Neural cell (in vitro differentiated cells): ENCODE measurements at regions not wholly inside any gene's neighbourhood (a gene's known extent, or its start where the extent isn't known, plus 50 kb on each side); places are given as distances from the start of the nearest gene placed in this dataset.

ENCODE experiments used
- H2AFZ ChIP-seq: fragments of 200-600, 300-800 bp; sonication (generic), shearing (Covaris generic); 2 replicates; pipeline ENCODE4 v1.6.0; 2014; ENCODE audit warnings: low read depth, mild to moderate bottlenecking, antibody characterized with exemption, low read length, moderate library complexity
- H3F3A ChIP-seq: fragments of 200-600 bp; shearing (Covaris generic); 2 replicates; pipeline ENCODE4 v1.6.1; 2016; ENCODE audit warnings: mild to moderate bottlenecking, moderate library complexity, mixed read lengths, antibody characterized with exemption, low read length; ENCODE audit not compliant: insufficient read depth, poor library complexity, severe bottlenecking
- H3K27ac ChIP-seq: fragments of 200-600, 300-800 bp; sonication (generic), shearing (Covaris generic); 2 replicates; pipeline ENCODE4 v1.5.1; 2014; ENCODE audit warnings: mild to moderate bottlenecking, low read length, moderate library complexity
- H3K27me3 ChIP-seq: fragments of 300-800, 200-600 bp; sonication (generic), shearing (Covaris generic); 2 replicates; pipeline ENCODE4 v1.6.0; 2014; ENCODE audit warnings: mild to moderate bottlenecking, low read depth, low read length, moderate library complexity; ENCODE audit not compliant: insufficient read depth
- H3K36me3 ChIP-seq: fragments of 300-800, 200-600 bp; sonication (generic), shearing (Covaris generic); 2 replicates; pipeline ENCODE4 v1.5.1; 2014; ENCODE audit warnings: mild to moderate bottlenecking, antibody characterized with exemption, low read length, moderate library complexity; ENCODE audit not compliant: insufficient read depth
- H3K4me2 ChIP-seq: fragments of 300-800, 200-600 bp; sonication (generic), shearing (Covaris generic); 2 replicates; pipeline ENCODE4 v1.6.0; 2014; ENCODE audit warnings: mild to moderate bottlenecking, low read length
- H3K4me3 ChIP-seq: fragments of 300-800, 200-600 bp; sonication (generic), shearing (Covaris generic); 2 replicates; pipeline ENCODE4 v1.5.1; 2014; ENCODE audit warnings: mild to moderate bottlenecking, low read length, moderate library complexity
- H3K79me2 ChIP-seq: fragments of 200-600 bp; shearing (Covaris generic); replicated peaks from 2 replicates; pipeline ENCODE4 v1.6.0; 2014; ENCODE audit warnings: mild to moderate bottlenecking, low read length, moderate library complexity; ENCODE audit not compliant: insufficient read depth
- H3K9ac ChIP-seq: fragments of 300-800, 200-600 bp; sonication (generic), shearing (Covaris generic); 2 replicates; pipeline ENCODE4 v1.6.1; 2016; ENCODE audit warnings: mild to moderate bottlenecking, low read length, mixed read lengths
- H3K9me2 ChIP-seq: fragments of 200-600 bp; shearing (Covaris generic); 2 replicates; pipeline ENCODE4 v1.6.1; 2016; ENCODE audit warnings: mild to moderate bottlenecking, low read length, mixed read lengths; ENCODE audit not compliant: insufficient read depth
- H3K9me3 ChIP-seq: fragments of 200-600, 300-800 bp; sonication (generic), shearing (Covaris generic); 2 replicates; pipeline ENCODE4 v1.6.1; 2016; ENCODE audit warnings: mild to moderate bottlenecking, mixed run types, low read length, moderate library complexity, mixed read lengths
- H4K20me1 ChIP-seq: fragments of 200-600 bp; shearing (Covaris generic); 2 replicates; pipeline ENCODE4 v1.6.1; 2016; ENCODE audit warnings: mild to moderate bottlenecking, mixed run types; ENCODE audit not compliant: insufficient read depth
- EP300 ChIP-seq: fragments of 450-650 bp; conservative IDR thresholded peaks from 2 replicates; pipeline ENCODE4 v1.6.1; 2014; ENCODE audit warnings: antibody characterized with exemption, mild to moderate bottlenecking, moderate library complexity; ENCODE audit not compliant: poor library complexity, severe bottlenecking
- EZH2 ChIP-seq: fragments of 200-600, 300-800 bp; shearing (Covaris generic), sonication (generic); IDR thresholded peaks from 2 replicates; pipeline ENCODE4 v1.6.1; 2014; ENCODE audit warnings: antibody characterized with exemption, low read length, borderline replicate concordance, mild to moderate bottlenecking; ENCODE audit not compliant: insufficient read depth, poor library complexity, severe bottlenecking
- MXI1 ChIP-seq: fragments of 450-650 bp; conservative IDR thresholded peaks from 2 replicates; pipeline ENCODE4 v1.6.1; 2014; ENCODE audit warnings: antibody characterized with exemption, mild to moderate bottlenecking; ENCODE audit not compliant: poor library complexity, severe bottlenecking
- POLR2AphosphoS5 ChIP-seq: IDR thresholded peaks from 2 replicates; pipeline ENCODE4 v1.6.1; 2012
- RAD21 ChIP-seq: fragments of 450-650 bp; conservative IDR thresholded peaks from 2 replicates; pipeline ENCODE4 v1.6.1; 2014; ENCODE audit warnings: antibody characterized with exemption, mild to moderate bottlenecking, moderate library complexity
- REST ChIP-seq: IDR thresholded peaks from 2 replicates; pipeline ENCODE4 v1.6.1; 2012; ENCODE audit warnings: borderline replicate concordance
- SMC3 ChIP-seq: fragments of 450-650 bp; conservative IDR thresholded peaks from 2 replicates; pipeline ENCODE4 v1.6.1; 2014; ENCODE audit warnings: antibody characterized with exemption, mild to moderate bottlenecking, moderate library complexity; ENCODE audit not compliant: poor library complexity
- TAF1 ChIP-seq: IDR thresholded peaks from 2 replicates; pipeline ENCODE4 v1.6.1; 2012; ENCODE audit warnings: low read depth
- TF ChIP-seq, protein P1 (sequence below): fragments of 450-650 bp; IDR thresholded peaks from 2 replicates; pipeline ENCODE4 v1.5.1; 2014; ENCODE audit warnings: antibody characterized with exemption, mild to moderate bottlenecking, moderate library complexity; ENCODE audit not compliant: poor library complexity, severe bottlenecking

GRCh38 chr3:184466413-184466960 lies 86.6 kb downstream of the CHRD start:
- Histone ChIP-seq H3K9ac (no peak overlapping the region), H3K4me2 (no peak overlapping the region), H3K27ac (no peak overlapping the region), H3K36me3 (no peaks in the 10 kb centered on the region), H3K9me3 (no peaks in the 10 kb centered on the region), H3K79me2 (no peaks in the 10 kb centered on the region), H2AFZ (no peak overlapping the region), H3K4me3 (no peak overlapping the region), H4K20me1 (no peaks in the 10 kb centered on the region), H3K9me2 (no peaks in the 10 kb centered on the region), H3F3A (no peaks in the 10 kb centered on the region), H3K27me3 (no peaks in the 10 kb centered on the region)
- no peak for TF ChIP-seq EZH2
- no peak for TF ChIP-seq POLR2AphosphoS5
- TF ChIP-seq REST, result no peak
- no peak for TF ChIP-seq RAD21
- no peak for TF ChIP-seq SMC3
- TF ChIP-seq, protein P1, sequence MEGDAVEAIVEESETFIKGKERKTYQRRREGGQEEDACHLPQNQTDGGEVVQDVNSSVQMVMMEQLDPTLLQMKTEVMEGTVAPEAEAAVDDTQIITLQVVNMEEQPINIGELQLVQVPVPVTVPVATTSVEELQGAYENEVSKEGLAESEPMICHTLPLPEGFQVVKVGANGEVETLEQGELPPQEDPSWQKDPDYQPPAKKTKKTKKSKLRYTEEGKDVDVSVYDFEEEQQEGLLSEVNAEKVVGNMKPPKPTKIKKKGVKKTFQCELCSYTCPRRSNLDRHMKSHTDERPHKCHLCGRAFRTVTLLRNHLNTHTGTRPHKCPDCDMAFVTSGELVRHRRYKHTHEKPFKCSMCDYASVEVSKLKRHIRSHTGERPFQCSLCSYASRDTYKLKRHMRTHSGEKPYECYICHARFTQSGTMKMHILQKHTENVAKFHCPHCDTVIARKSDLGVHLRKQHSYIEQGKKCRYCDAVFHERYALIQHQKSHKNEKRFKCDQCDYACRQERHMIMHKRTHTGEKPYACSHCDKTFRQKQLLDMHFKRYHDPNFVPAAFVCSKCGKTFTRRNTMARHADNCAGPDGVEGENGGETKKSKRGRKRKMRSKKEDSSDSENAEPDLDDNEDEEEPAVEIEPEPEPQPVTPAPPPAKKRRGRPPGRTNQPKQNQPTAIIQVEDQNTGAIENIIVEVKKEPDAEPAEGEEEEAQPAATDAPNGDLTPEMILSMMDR, result no peak
- TF ChIP-seq MXI1, result no peak
- no peak for TF ChIP-seq EP300

- Histone ChIP-seq H3K9me3 (no peaks in the 10 kb centered on the region), H3K27me3 (no peaks in the 10 kb centered on the region), H3K9me2 (no peaks in the 10 kb centered on the region), H3K27ac (no peak overlapping the region), H3F3A (no peaks in the 10 kb centered on the region), H3K4me3 (no peak overlapping the region), H2AFZ (no peak overlapping the region), H3K4me2 (no peak overlapping the region), H3K79me2 (no peaks in the 10 kb centered on the region), H4K20me1 (no peaks in the 10 kb centered on the region), H3K9ac (no peak overlapping the region), H3K36me3 (no peaks in the 10 kb centered on the region)
- no peak for TF ChIP-seq REST
- TF ChIP-seq, protein P1, result no peak
- no peak for TF ChIP-seq SMC3
- TF ChIP-seq POLR2AphosphoS5, result no peak
- TF ChIP-seq TAF1, result no peak
- no peak for TF ChIP-seq RAD21
- no peak for TF ChIP-seq EZH2
- TF ChIP-seq MXI1, result no peak
- no peak for TF ChIP-seq EP300
Observed at GRCh38 chr3:184467171-184467570, 87.3 kb downstream of the CHRD start.
